Neural cell (in vitro differentiated cells): ENCODE measurements at regions not wholly inside any gene's neighbourhood (a gene's known extent, or its start where the extent isn't known, plus 50 kb on each side); places are given as distances from the start of the nearest gene placed in this dataset.

Experiments used
- H2AFZ ChIP-seq: fragments of 200-600, 300-800 bp; sonication (generic), shearing (Covaris generic); 2 replicates; pipeline ENCODE4 v1.6.0; 2014; ENCODE audit warnings: low read depth, mild to moderate bottlenecking, antibody characterized with exemption, low read length, moderate library complexity
- H3F3A ChIP-seq: fragments of 200-600 bp; shearing (Covaris generic); 2 replicates; pipeline ENCODE4 v1.6.1; 2016; ENCODE audit warnings: mild to moderate bottlenecking, moderate library complexity, mixed read lengths, antibody characterized with exemption, low read length; ENCODE audit not compliant: insufficient read depth, poor library complexity, severe bottlenecking
- H3K27ac ChIP-seq: fragments of 200-600, 300-800 bp; sonication (generic), shearing (Covaris generic); 2 replicates; pipeline ENCODE4 v1.5.1; 2014; ENCODE audit warnings: mild to moderate bottlenecking, low read length, moderate library complexity
- H3K27me3 ChIP-seq: fragments of 300-800, 200-600 bp; sonication (generic), shearing (Covaris generic); 2 replicates; pipeline ENCODE4 v1.6.0; 2014; ENCODE audit warnings: mild to moderate bottlenecking, low read depth, low read length, moderate library complexity; ENCODE audit not compliant: insufficient read depth
- H3K36me3 ChIP-seq: fragments of 300-800, 200-600 bp; sonication (generic), shearing (Covaris generic); 2 replicates; pipeline ENCODE4 v1.5.1; 2014; ENCODE audit warnings: mild to moderate bottlenecking, antibody characterized with exemption, low read length, moderate library complexity; ENCODE audit not compliant: insufficient read depth
- H3K4me2 ChIP-seq: fragments of 300-800, 200-600 bp; sonication (generic), shearing (Covaris generic); 2 replicates; pipeline ENCODE4 v1.6.0; 2014; ENCODE audit warnings: mild to moderate bottlenecking, low read length
- H3K4me3 ChIP-seq: fragments of 300-800, 200-600 bp; sonication (generic), shearing (Covaris generic); 2 replicates; pipeline ENCODE4 v1.5.1; 2014; ENCODE audit warnings: mild to moderate bottlenecking, low read length, moderate library complexity
- H3K79me2 ChIP-seq: fragments of 200-600 bp; shearing (Covaris generic); replicated peaks from 2 replicates; pipeline ENCODE4 v1.6.0; 2014; ENCODE audit warnings: mild to moderate bottlenecking, low read length, moderate library complexity; ENCODE audit not compliant: insufficient read depth
- H3K9ac ChIP-seq: fragments of 300-800, 200-600 bp; sonication (generic), shearing (Covaris generic); 2 replicates; pipeline ENCODE4 v1.6.1; 2016; ENCODE audit warnings: mild to moderate bottlenecking, low read length, mixed read lengths
- H3K9me2 ChIP-seq: fragments of 200-600 bp; shearing (Covaris generic); 2 replicates; pipeline ENCODE4 v1.6.1; 2016; ENCODE audit warnings: mild to moderate bottlenecking, low read length, mixed read lengths; ENCODE audit not compliant: insufficient read depth
- H3K9me3 ChIP-seq: fragments of 200-600, 300-800 bp; sonication (generic), shearing (Covaris generic); 2 replicates; pipeline ENCODE4 v1.6.1; 2016; ENCODE audit warnings: mild to moderate bottlenecking, mixed run types, low read length, moderate library complexity, mixed read lengths
- H4K20me1 ChIP-seq: fragments of 200-600 bp; shearing (Covaris generic); 2 replicates; pipeline ENCODE4 v1.6.1; 2016; ENCODE audit warnings: mild to moderate bottlenecking, mixed run types; ENCODE audit not compliant: insufficient read depth
- CTCF ChIP-seq: fragments of 450-650 bp; IDR thresholded peaks from 2 replicates; pipeline ENCODE4 v1.5.1; 2014; ENCODE audit warnings: antibody characterized with exemption, mild to moderate bottlenecking, moderate library complexity; ENCODE audit not compliant: poor library complexity, severe bottlenecking
- EP300 ChIP-seq: fragments of 450-650 bp; conservative IDR thresholded peaks from 2 replicates; pipeline ENCODE4 v1.6.1; 2014; ENCODE audit warnings: antibody characterized with exemption, mild to moderate bottlenecking, moderate library complexity; ENCODE audit not compliant: poor library complexity, severe bottlenecking
- EZH2 ChIP-seq: fragments of 200-600, 300-800 bp; shearing (Covaris generic), sonication (generic); IDR thresholded peaks from 2 replicates; pipeline ENCODE4 v1.6.1; 2014; ENCODE audit warnings: antibody characterized with exemption, low read length, borderline replicate concordance, mild to moderate bottlenecking; ENCODE audit not compliant: insufficient read depth, poor library complexity, severe bottlenecking
- MXI1 ChIP-seq: fragments of 450-650 bp; conservative IDR thresholded peaks from 2 replicates; pipeline ENCODE4 v1.6.1; 2014; ENCODE audit warnings: antibody characterized with exemption, mild to moderate bottlenecking; ENCODE audit not compliant: poor library complexity, severe bottlenecking
- POLR2AphosphoS5 ChIP-seq: IDR thresholded peaks from 2 replicates; pipeline ENCODE4 v1.6.1; 2012
- RAD21 ChIP-seq: fragments of 450-650 bp; conservative IDR thresholded peaks from 2 replicates; pipeline ENCODE4 v1.6.1; 2014; ENCODE audit warnings: antibody characterized with exemption, mild to moderate bottlenecking, moderate library complexity
- REST ChIP-seq: IDR thresholded peaks from 2 replicates; pipeline ENCODE4 v1.6.1; 2012; ENCODE audit warnings: borderline replicate concordance
- SMC3 ChIP-seq: fragments of 450-650 bp; conservative IDR thresholded peaks from 2 replicates; pipeline ENCODE4 v1.6.1; 2014; ENCODE audit warnings: antibody characterized with exemption, mild to moderate bottlenecking, moderate library complexity; ENCODE audit not compliant: poor library complexity

- Histone ChIP-seq H3K4me2 (no peak overlapping the region), H4K20me1 (no peaks in the 10 kb centered on the region), H3K36me3 (no peaks in the 10 kb centered on the region), H3K79me2 (no peaks in the 10 kb centered on the region), H3K27me3 (no peaks in the 10 kb centered on the region), H3K27ac (no peak overlapping the region), H3K9me3 (no peaks in the 10 kb centered on the region), H3K9me2 (no peaks in the 10 kb centered on the region), H2AFZ (no peak overlapping the region), H3K9ac (no peak overlapping the region), H3F3A (no peaks in the 10 kb centered on the region), H3K4me3 (no peak overlapping the region)
- TF ChIP-seq EZH2 (no peak), POLR2AphosphoS5 (no peak), REST (no peak), RAD21 (no peak), EP300 (no peak), CTCF (no peak), SMC3 (no peak)
Observed at GRCh38 chr4:62899646-62900364, 1509.4 kb downstream of the TECRL start.

GRCh38 chr4:62898115-62898514 lies 1511.1 kb downstream of the TECRL start:
- Histone ChIP-seq H3K27ac (no peak overlapping the region), H3K9me2 (no peaks in the 10 kb centered on the region), H3K79me2 (no peaks in the 10 kb centered on the region), H2AFZ (no peak overlapping the region), H3K4me2 (no peak overlapping the region), H3K27me3 (no peaks in the 10 kb centered on the region), H3K9me3 (no peaks in the 10 kb centered on the region), H3K9ac (no peak overlapping the region), H3K36me3 (no peaks in the 10 kb centered on the region), H4K20me1 (no peaks in the 10 kb centered on the region), H3F3A (no peaks in the 10 kb centered on the region), H3K4me3 (no peak overlapping the region)
- TF ChIP-seq EZH2: no peak
- no peak for TF ChIP-seq RAD21

DNA sequence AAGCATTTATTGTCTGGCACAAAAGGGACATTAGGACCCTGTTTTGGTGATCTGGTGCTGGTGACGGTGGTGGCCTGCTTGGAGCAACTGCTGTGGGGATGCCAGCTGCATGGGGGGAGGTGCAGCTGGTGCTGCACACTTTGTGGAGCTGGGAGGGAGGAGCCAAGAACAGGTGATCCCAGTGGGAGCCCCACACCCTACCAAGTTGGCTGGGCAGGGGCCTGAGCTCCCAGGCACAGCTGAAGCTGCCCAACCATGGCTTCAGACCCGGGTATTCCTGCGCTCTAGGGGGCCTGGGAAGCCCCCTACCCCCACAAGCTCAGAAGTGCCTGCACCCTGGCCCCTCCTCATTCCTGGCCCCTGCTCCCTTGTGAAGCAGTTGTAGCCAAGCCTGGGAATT lies 1512.5 kb downstream of the TECRL start:
- Histone ChIP-seq H3K27ac (no peak overlapping the region), H2AFZ (no peak overlapping the region), H4K20me1 (no peaks in the 10 kb centered on the region), H3K79me2 (no peaks in the 10 kb centered on the region), H3K4me3 (no peak overlapping the region), H3K4me2 (no peak overlapping the region), H3K9ac (no peak overlapping the region), H3K27me3 (no peaks in the 10 kb centered on the region), H3K9me2 (no peaks in the 10 kb centered on the region), H3K9me3 (no peaks in the 10 kb centered on the region), H3F3A (no peaks in the 10 kb centered on the region), H3K36me3 (no peaks in the 10 kb centered on the region)
- TF ChIP-seq EP300 (no peak), REST (no peak), MXI1 (no peak)
